Heart left ventricle (tissue), 13 donors: ENCODE measurements at regions not wholly inside any gene's neighbourhood (a gene's known extent, or its start where the extent isn't known, plus 50 kb on each side); places are given as distances from the start of the nearest gene placed in this dataset.

Source experiments
- CTCF ChIP-seq, 12 donors: fragments of 200-600 bp; sonication (generic) in 4 of 12; IDR thresholded peaks; one replicate each; pipeline versions ENCODE4 v1.5.0 to v1.8.0; 2018 to 2022; ENCODE audit warnings: antibody characterized with exemption in 12 of 12, mild to moderate bottlenecking in 5 of 12
- POLR2A ChIP-seq, 2 donors: fragments of 450-650 bp; IDR thresholded peaks; one replicate each; pipeline ENCODE4 v1.6.1; 2017; ENCODE audit warnings: antibody characterized with exemption in 2 of 2, mild to moderate bottlenecking in 2 of 2, moderate library complexity in 2 of 2
- donor health status: ischemic (EF 13 %, LVEDD 7.1; RV severe dilation, severe dysfunction).
- donor health status: DM: no; HTN: yes; CAD: no.
- donor health status: DM: no; HTN: no; CAD: no.
- donor health status: ischemic (EF 25% LVEDD 6.9; RV normal size, moderate dysfunction).
- donor health status: ischemic (EF 25% LVEDD 5.7; RV mildly dilated, moderate dysfunction).
- donor health status: ischemic (EF 35%, LVEDD 5.7; RV mildly dilated, moderate dysfunction).
- donor health status: nonischemic (EF 11% LVEDD 7.7; RV severe dilation, severe dysfunction).
- donor health status: DM: yes; HTN: yes; CAD: no.
- donor health status: PGD.
- donor health status: ischemic (EF 29% LVEDD 5.4; RV normal size, mild dysfunction).
- donor health status: nonischemic (EF 23%, LVEDD 6.1; RV moderate dilation, normal function).

DNA sequence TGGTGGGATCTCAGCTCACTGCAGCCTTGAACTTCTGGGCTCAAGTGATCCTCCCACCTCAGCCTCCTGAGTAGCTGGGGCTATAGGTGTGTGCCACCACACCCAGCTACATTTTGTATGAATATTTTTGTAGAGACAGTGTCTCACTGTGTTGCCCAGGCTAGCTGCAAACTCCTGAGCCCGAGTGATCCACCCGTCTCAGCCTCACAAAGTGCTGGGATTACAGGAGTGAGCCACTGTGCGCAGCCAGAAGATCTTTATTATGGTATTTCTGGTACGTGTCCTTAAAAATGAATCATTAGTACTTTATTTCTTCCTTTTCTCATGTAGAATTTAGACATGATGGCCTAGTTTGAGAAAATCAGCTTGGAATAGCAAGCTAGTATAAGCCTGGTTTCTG lies 153.3 kb downstream of the BCHE start:
- TF ChIP-seq CTCF (IDR thresholded peaks at IDR 0.05) (no peak), POLR2A (IDR thresholded peaks at IDR 0.05) (no peak)
